Gastrocnemius medialis (tissue), 4 donors: ENCODE measurements at regions not wholly inside any gene's neighbourhood (a gene's known extent, or its start where the extent isn't known, plus 50 kb on each side); places are given as distances from the start of the nearest gene placed in this dataset.

Experiments
- POLR2A ChIP-seq, 2 donors: fragments of 450-650 bp; IDR thresholded peaks; one replicate each; pipeline ENCODE4 v1.6.1; 2017; ENCODE audit warnings: antibody characterized with exemption in 2 of 2, mild to moderate bottlenecking in 2 of 2, moderate library complexity in 2 of 2
- TF ChIP-seq, protein P1 (sequence below), 5 experiments: fragments of 450-650 bp in 3 of 5; fragments of 200-600 bp in 2 of 5; sonication (generic) in 2 of 5; IDR thresholded peaks in 4 of 5; conservative IDR thresholded peaks in 1 of 5; 1 replicate in 4 of 5; 2 replicates in 1 of 5; pipeline ENCODE4 v1.5.1; 2016 to 2019; ENCODE audit warnings: antibody characterized with exemption in 5 of 5, mild to moderate bottlenecking in 3 of 5, moderate library complexity in 3 of 5

DNA sequence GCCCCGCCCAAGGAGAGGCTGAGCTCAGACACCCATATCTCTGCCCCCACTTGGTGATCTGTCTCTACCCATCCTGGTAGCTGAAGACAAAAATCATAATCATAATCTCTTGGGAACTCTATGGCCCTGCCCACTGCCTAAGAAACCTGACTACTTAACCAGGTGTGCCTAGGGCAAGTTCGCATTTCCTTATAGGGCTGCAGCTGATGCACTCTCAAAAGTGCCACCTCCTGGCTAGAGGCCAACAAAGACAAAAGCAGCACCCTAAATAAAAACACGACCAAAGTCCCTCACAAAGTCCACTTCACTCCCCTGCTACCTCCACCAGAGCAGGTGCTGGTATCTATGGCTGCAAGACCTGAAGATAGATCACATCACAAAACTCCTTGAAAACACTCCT is 250.4 kb upstream of the SLITRK3 start:
- TF ChIP-seq, protein P1, sequence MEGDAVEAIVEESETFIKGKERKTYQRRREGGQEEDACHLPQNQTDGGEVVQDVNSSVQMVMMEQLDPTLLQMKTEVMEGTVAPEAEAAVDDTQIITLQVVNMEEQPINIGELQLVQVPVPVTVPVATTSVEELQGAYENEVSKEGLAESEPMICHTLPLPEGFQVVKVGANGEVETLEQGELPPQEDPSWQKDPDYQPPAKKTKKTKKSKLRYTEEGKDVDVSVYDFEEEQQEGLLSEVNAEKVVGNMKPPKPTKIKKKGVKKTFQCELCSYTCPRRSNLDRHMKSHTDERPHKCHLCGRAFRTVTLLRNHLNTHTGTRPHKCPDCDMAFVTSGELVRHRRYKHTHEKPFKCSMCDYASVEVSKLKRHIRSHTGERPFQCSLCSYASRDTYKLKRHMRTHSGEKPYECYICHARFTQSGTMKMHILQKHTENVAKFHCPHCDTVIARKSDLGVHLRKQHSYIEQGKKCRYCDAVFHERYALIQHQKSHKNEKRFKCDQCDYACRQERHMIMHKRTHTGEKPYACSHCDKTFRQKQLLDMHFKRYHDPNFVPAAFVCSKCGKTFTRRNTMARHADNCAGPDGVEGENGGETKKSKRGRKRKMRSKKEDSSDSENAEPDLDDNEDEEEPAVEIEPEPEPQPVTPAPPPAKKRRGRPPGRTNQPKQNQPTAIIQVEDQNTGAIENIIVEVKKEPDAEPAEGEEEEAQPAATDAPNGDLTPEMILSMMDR (IDR thresholded peaks at IDR 0.05 in 4 of 5, conservative IDR thresholded peaks at IDR 0.05 in 1 of 5): no peak
- TF ChIP-seq POLR2A (IDR thresholded peaks at IDR 0.05): no peak
